ENCODE measurements at regions not wholly inside any gene's neighbourhood (a gene's known extent, or its start where the extent isn't known, plus 50 kb on each side); places are given as distances from the start of the nearest gene placed in this dataset.

- H3K36me3 ChIP-seq, result no peaks in the 10 kb centered on the region
- no peak overlapping the region for H3K4me3 ChIP-seq (replicated peaks in 1 of 3)
- no peaks in the 10 kb centered on the region for H3K27me3 ChIP-seq
- no peaks in the 10 kb centered on the region for H3K9me3 ChIP-seq
- DNase-seq, result no peak
- 92 to 93% methylated on average over 5 of the region's 5 CpGs for WGBS, 2 donors
- H3K27ac ChIP-seq, result no peak overlapping the region
- H3K4me1 ChIP-seq, result no peaks in the 10 kb centered on the region
- TF ChIP-seq POLR2A (IDR thresholded peaks at IDR 0.05), result no peak
- no peak for TF ChIP-seq CTCF (IDR thresholded peaks at IDR 0.05)
- intact Hi-C loops (cut with DNase I), result no loop called here
Observed at GRCh38 chr20:20959031-20959755, 147.0 kb downstream of the LINC00237 start.

GRCh38 chr20:20956513-20956931, 149.6 kb downstream of the LINC00237 start:
- intact Hi-C loops (cut with DNase I), result no loop called here
- Histone ChIP-seq H3K9me3 (no peaks in the 10 kb centered on the region), H3K4me1 (no peaks in the 10 kb centered on the region), H3K36me3 (no peaks in the 10 kb centered on the region), H3K27ac (no peak overlapping the region), H3K4me3 (replicated peaks in 1 of 3) (no peak overlapping the region), H3K27me3 (no peaks in the 10 kb centered on the region)
- DNase-seq, result no peak
- WGBS, 2 donors, result 63 to 69% methylated on average over 12 of the region's 12 CpGs
- TF ChIP-seq POLR2A (IDR thresholded peaks at IDR 0.05) (no peak), CTCF (IDR thresholded peaks at IDR 0.05) (no peak)

- no peak for TF ChIP-seq CTCF (IDR thresholded peaks at IDR 0.05)
- TF ChIP-seq POLR2A (IDR thresholded peaks at IDR 0.05), result no peak
- Histone ChIP-seq H3K9me3 (no peaks in the 10 kb centered on the region), H3K4me1 (no peaks in the 10 kb centered on the region), H3K27me3 (no peaks in the 10 kb centered on the region), H3K36me3 (no peaks in the 10 kb centered on the region), H3K27ac (no peak overlapping the region), H3K4me3 (replicated peaks in 1 of 3) (no peak overlapping the region)
- WGBS, 2 donors, result 71 to 80% methylated on average over 4 of the region's 4 CpGs
- no peak for DNase-seq
- intact Hi-C loops (cut with DNase I), result no loop called here
Observed at GRCh38 chr20:20955892-20956291, 150.3 kb downstream of the LINC00237 start.

- WGBS, 2 donors, result 63 to 71% methylated on average over 11 of the region's 11 CpGs
- no peak overlapping the region for H3K4me3 ChIP-seq (replicated peaks in 1 of 3)
- no peaks in the 10 kb centered on the region for H3K4me1 ChIP-seq
- no peak for TF ChIP-seq POLR2A (IDR thresholded peaks at IDR 0.05)
- TF ChIP-seq CTCF (IDR thresholded peaks at IDR 0.05), result no peak
- H3K36me3 ChIP-seq, result no peaks in the 10 kb centered on the region
- H3K27me3 ChIP-seq, result no peaks in the 10 kb centered on the region
- H3K9me3 ChIP-seq, result no peaks in the 10 kb centered on the region
- DNase-seq, result no peak
- intact Hi-C loops (cut with DNase I), result no loop called here
- H3K27ac ChIP-seq, result no peak overlapping the region
Observed at GRCh38 chr20:20953738-20954618, 152.2 kb downstream of the LINC00237 start.

GRCh38 chr20:20950620-20951019, 155.5 kb downstream of the LINC00237 start:
- no peak overlapping the region for H3K4me3 ChIP-seq (replicated peaks in 1 of 3)
- no peak for DNase-seq
- intact Hi-C loops (cut with DNase I), result no loop called here
- TF ChIP-seq CTCF (IDR thresholded peaks at IDR 0.05), result no peak
- no peak for TF ChIP-seq POLR2A (IDR thresholded peaks at IDR 0.05)
- H3K27me3 ChIP-seq, result no peaks in the 10 kb centered on the region
- no peaks in the 10 kb centered on the region for H3K4me1 ChIP-seq
- no peaks in the 10 kb centered on the region for H3K36me3 ChIP-seq
- H3K27ac ChIP-seq, result no peak overlapping the region
- H3K9me3 ChIP-seq, result no peaks in the 10 kb centered on the region
- 98 to 99% methylated on average over 2 of the region's 2 CpGs for WGBS, 2 donors

Data from thyroid gland (tissue), 4 donors.